ENCODE measurements at regions not wholly inside any gene's neighbourhood (a gene's known extent, or its start where the extent isn't known, plus 50 kb on each side); places are given as distances from the start of the nearest gene placed in this dataset.

DNA sequence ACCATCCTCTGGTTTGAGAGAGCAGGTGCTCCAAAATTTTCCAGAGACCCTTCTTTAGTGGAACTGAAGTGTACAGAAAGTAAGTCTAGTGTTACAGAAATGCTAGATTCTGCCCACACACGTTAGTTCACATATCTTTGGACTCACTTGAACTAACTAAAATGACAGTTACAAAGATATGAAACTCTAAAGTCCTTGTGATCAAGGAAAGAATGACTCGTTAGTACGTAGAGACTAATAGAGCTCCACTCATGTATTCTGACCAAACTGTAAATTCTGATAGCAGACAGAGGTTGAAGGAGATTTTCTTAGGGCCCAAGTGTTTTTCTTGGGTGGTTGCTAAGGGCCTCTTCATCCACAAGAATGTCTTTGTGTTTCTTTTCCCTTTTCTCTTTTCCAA, 491.5 kb upstream of the B3GALT2 start:
- DNase-seq (ENCODE audit: low read depth), result no peak
- H3K4me3 ChIP-seq (replicated peaks; ENCODE audit: low read depth, low read length), result no peak overlapping the region
- TF ChIP-seq, protein P1, sequence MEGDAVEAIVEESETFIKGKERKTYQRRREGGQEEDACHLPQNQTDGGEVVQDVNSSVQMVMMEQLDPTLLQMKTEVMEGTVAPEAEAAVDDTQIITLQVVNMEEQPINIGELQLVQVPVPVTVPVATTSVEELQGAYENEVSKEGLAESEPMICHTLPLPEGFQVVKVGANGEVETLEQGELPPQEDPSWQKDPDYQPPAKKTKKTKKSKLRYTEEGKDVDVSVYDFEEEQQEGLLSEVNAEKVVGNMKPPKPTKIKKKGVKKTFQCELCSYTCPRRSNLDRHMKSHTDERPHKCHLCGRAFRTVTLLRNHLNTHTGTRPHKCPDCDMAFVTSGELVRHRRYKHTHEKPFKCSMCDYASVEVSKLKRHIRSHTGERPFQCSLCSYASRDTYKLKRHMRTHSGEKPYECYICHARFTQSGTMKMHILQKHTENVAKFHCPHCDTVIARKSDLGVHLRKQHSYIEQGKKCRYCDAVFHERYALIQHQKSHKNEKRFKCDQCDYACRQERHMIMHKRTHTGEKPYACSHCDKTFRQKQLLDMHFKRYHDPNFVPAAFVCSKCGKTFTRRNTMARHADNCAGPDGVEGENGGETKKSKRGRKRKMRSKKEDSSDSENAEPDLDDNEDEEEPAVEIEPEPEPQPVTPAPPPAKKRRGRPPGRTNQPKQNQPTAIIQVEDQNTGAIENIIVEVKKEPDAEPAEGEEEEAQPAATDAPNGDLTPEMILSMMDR (IDR thresholded peaks at IDR 0.05; ENCODE audit: low read length, missing control alignments), result no peak

DNA sequence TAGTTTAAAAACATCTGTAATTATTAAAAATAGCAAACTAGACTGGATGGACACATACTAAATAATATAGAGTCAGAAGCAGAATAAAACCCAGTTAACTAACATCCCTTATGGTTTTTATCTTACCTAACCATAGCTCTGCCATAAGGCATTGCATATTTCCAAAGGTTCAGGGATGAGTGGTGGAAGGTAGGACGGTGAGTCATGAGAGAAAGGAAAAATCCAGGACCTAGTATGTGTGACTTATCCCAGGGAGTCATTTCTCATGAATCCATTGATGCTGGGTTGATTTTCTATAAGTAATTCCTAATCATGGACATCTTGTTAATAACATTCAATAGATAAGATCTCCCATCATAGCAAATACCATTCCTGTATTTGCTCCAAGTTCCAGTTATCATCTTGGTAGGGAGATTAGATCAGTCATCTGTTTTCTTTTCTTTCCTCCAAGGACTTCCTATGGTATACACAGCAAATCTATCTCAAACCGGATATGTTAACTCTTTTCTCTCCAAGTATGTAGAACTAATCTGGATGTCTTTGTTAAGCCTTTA, 490.7 kb upstream of the B3GALT2 start:
- no peak for DNase-seq (ENCODE audit: low read depth)
- TF ChIP-seq, protein P1 (IDR thresholded peaks at IDR 0.05; ENCODE audit: low read length, missing control alignments), result no peak
- no peak overlapping the region for H3K4me3 ChIP-seq (replicated peaks; ENCODE audit: low read depth, low read length)

- no peak overlapping the region for H3K4me3 ChIP-seq (replicated peaks; ENCODE audit: low read depth, low read length)
- peak; percentile 15 for DNase-seq (ENCODE audit: low read depth)
- TF ChIP-seq, protein P1 (IDR thresholded peaks at IDR 0.05; ENCODE audit: low read length, missing control alignments), result no peak
Measured at GRCh38 chr1:193674292-193674944, 488.0 kb upstream of the B3GALT2 start.

DNA sequence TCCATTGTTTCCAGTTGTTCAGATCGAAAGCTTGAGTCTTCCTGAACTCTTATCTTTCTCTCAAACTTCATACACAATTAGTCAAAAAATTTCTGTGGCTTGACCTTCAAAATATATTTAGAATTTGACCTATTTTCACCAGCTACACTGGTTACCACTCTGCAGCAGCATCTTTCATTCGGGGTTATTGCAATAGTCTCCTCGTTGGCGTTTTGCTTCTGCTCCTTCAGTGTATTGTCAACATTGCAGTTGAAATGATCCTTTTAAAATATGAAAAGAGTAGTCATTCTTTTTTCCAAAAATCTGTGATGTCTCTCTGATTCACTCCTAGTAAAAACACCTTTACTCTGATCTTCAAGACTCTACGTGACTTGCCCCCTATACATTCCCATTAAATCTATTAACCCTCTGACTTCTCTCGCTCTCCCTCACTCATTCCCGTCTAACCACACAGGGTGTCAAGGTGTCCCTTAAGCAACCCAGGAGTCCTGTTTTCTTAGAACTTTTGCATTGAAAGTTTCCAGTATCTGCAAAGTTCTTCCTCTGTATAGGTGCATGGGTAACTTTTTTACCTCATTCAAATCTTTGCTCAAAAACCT, 480.2 kb upstream of the B3GALT2 start:
- TF ChIP-seq, protein P1 (IDR thresholded peaks at IDR 0.05; ENCODE audit: low read length, missing control alignments), result no peak
- H3K4me3 ChIP-seq (replicated peaks; ENCODE audit: low read depth, low read length), result no peak overlapping the region
- DNase-seq (ENCODE audit: low read depth), result no peak

GRCh38 chr1:193663965-193664364, 477.6 kb upstream of the B3GALT2 start:
- no peak overlapping the region for H3K4me3 ChIP-seq (replicated peaks; ENCODE audit: low read depth, low read length)
- TF ChIP-seq, protein P1 (IDR thresholded peaks at IDR 0.05; ENCODE audit: low read length, missing control alignments), result no peak
- no peak for DNase-seq (ENCODE audit: low read depth)

DNA sequence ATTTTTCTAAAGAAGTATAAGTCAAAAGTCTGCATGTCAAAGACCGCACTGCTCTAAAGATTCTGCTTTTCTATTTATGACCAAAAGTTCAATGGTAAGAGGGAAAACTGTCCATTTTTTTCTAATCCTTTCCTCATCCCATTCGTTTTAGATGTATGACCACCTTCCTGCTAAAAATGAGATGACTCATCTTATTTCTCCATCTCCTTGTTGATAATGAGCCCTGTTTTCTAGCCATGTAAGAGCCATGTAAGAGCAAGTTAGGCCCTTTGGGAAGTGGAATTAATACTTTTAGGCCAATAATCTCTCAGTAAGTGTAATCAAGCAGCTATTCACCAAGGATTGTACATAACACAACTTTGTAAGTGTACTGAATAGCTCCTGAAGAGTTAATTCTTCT, 475.6 kb upstream of the B3GALT2 start:
- peak; percentile 45 for DNase-seq (ENCODE audit: low read depth)
- TF ChIP-seq, protein P1 (IDR thresholded peaks at IDR 0.05; ENCODE audit: low read length, missing control alignments), result no peak
- H3K4me3 ChIP-seq (replicated peaks; ENCODE audit: low read depth, low read length), result no peak overlapping the region
